ENCODE measurements at regions not wholly inside any gene's neighbourhood (a gene's known extent, or its start where the extent isn't known, plus 50 kb on each side); places are given as distances from the start of the nearest gene placed in this dataset.

DNA sequence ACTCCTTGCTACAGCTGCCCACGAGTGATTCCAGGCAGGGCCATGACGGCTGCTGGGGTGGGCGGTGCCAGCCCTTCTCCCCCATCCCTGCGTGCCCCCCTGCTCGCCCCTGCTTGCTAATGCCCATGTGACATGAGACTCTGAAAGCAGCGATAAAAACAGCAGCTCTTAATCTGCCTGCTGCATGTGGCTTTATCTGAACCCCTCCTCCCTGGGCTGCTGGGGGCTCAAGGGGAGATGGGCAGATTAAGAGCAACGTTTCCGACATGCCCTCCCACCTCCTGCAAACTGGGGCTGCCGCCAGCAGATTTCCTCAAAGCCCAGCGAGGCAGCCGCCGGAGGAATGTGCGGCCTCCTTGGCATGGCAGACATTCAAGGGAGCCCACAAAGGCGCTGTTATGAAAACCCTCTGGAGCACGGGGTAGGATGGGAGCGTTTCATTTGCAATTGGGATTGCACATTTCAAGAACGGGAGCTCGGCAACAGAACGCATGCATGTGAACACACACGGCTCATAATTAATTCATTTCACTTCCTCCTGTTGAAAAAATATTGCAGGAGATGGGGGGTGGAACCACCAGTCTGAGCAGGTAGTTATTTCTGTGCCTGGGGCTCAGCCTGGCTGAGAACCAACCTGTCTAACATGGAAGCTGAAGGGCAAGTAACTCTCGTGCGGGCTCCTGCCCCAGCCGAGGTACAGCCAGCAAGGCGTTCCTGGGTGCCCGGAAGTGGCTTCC is 504.2 kb upstream of the PROK2 start:
- TF ChIP-seq, protein P1, sequence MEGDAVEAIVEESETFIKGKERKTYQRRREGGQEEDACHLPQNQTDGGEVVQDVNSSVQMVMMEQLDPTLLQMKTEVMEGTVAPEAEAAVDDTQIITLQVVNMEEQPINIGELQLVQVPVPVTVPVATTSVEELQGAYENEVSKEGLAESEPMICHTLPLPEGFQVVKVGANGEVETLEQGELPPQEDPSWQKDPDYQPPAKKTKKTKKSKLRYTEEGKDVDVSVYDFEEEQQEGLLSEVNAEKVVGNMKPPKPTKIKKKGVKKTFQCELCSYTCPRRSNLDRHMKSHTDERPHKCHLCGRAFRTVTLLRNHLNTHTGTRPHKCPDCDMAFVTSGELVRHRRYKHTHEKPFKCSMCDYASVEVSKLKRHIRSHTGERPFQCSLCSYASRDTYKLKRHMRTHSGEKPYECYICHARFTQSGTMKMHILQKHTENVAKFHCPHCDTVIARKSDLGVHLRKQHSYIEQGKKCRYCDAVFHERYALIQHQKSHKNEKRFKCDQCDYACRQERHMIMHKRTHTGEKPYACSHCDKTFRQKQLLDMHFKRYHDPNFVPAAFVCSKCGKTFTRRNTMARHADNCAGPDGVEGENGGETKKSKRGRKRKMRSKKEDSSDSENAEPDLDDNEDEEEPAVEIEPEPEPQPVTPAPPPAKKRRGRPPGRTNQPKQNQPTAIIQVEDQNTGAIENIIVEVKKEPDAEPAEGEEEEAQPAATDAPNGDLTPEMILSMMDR (IDR thresholded peaks at IDR 0.05): no peak
- no peak for TF ChIP-seq POLR2A (IDR thresholded peaks at IDR 0.05)

All from vagina (tissue), 2 donors.